Duodenal mucosa (tissue), 2 donors: ENCODE measurements at regions not wholly inside any gene's neighbourhood (a gene's known extent, or its start where the extent isn't known, plus 50 kb on each side); places are given as distances from the start of the nearest gene placed in this dataset.
"Not testable (repeated sequence)": the region's sequence is repeated elsewhere in the genome, so short reads cannot be mapped to it uniquely, and the experiment has no call there.

Source experiments
- H3K27ac ChIP-seq: one replicate; pipeline ENCODE4 v1.7.0; 2013; ENCODE audit warnings: low read depth, low read length
- H3K27me3 ChIP-seq, 2 donors: one replicate each; pipeline ENCODE4 v1.7.0; 2013; ENCODE audit warnings: low read length in 2 of 2, control low read depth in 1 of 2; ENCODE audit not compliant: insufficient read depth in 2 of 2, control insufficient read depth in 1 of 2
- H3K36me3 ChIP-seq, 2 donors: one replicate each; pipeline ENCODE4 v1.7.0; 2013; ENCODE audit warnings: low read length in 2 of 2, control low read depth in 1 of 2; ENCODE audit not compliant: insufficient read depth in 2 of 2, control insufficient read depth in 1 of 2
- H3K4me1 ChIP-seq, 2 donors: one replicate each; pipeline ENCODE4 v1.7.0; 2013; ENCODE audit warnings: low read length in 2 of 2, control low read depth in 1 of 2; ENCODE audit not compliant: insufficient read depth in 2 of 2, control insufficient read depth in 1 of 2
- H3K4me3 ChIP-seq, 2 donors: one replicate each; pipeline ENCODE4 v1.7.0; 2013; ENCODE audit warnings: low read length in 2 of 2, low read depth in 1 of 2
- H3K9ac ChIP-seq, 2 donors: one replicate each; pipeline ENCODE4 v1.7.0; 2013; ENCODE audit warnings: low read length in 2 of 2, low read depth in 1 of 2
- H3K9me3 ChIP-seq, 2 donors: one replicate each; pipeline ENCODE4 v1.7.0; 2013; ENCODE audit warnings: low read length in 2 of 2, control low read depth in 1 of 2; ENCODE audit not compliant: control insufficient read depth in 1 of 2

- no peaks in the 10 kb centered on the region for H3K36me3 ChIP-seq
- no peak overlapping the region for H3K4me3 ChIP-seq
- no peak overlapping the region for H3K9ac ChIP-seq
Measured at GRCh38 chr6:67030861-67031260, 1323.8 kb upstream of the EYS start.

GRCh38 chr6:67016921-67017460, 1310.0 kb upstream of the EYS start:
- Histone ChIP-seq H3K9ac (no peak overlapping the region), H3K4me1 (no peaks in the 10 kb centered on the region), H3K27me3 (no peaks in the 10 kb centered on the region), H3K4me3 (no peak overlapping the region), H3K9me3 (peaks cover 4 to 7% of the 10 kb centered on the region in 2 donors), H3K36me3 (no peaks in the 10 kb centered on the region), H3K27ac (no peak overlapping the region)

More at GRCh38 chr6:67030861-67031260, 1323.8 kb upstream of the EYS start:
- H3K4me1 ChIP-seq, result no peaks in the 10 kb centered on the region
- no peak overlapping the region for H3K27ac ChIP-seq
- H3K9me3 ChIP-seq, result peaks cover 9% of the 10 kb centered on the region in 2 donors
- no peaks in the 10 kb centered on the region for H3K27me3 ChIP-seq

GRCh38 chr6:67011441-67011840, 1304.4 kb upstream of the EYS start:
- Histone ChIP-seq H3K9me3 (peaks cover 2 to 4% of the 10 kb centered on the region in 2 donors), H3K4me1 (no peaks in the 10 kb centered on the region), H3K36me3 (no peaks in the 10 kb centered on the region), H3K27me3 (no peaks in the 10 kb centered on the region), H3K27ac (no peak overlapping the region), H3K4me3 (no peak overlapping the region), H3K9ac (no peak overlapping the region)

GRCh38 chr6:67009818-67010217, 1302.8 kb upstream of the EYS start:
- H3K4me3 ChIP-seq, result no peak overlapping the region
- no peaks in the 10 kb centered on the region for H3K27me3 ChIP-seq
- H3K9ac ChIP-seq, result no peak overlapping the region
- H3K9me3 ChIP-seq, result peaks cover 0 to 2% of the 10 kb centered on the region in 2 donors
- H3K27ac ChIP-seq, result no peak overlapping the region
- H3K36me3 ChIP-seq, result no peaks in the 10 kb centered on the region
- H3K4me1 ChIP-seq, result no peaks in the 10 kb centered on the region

GRCh38 chr6:67003844-67004243, 1296.8 kb upstream of the EYS start:
- H3K9me3 ChIP-seq, result no peaks in the 10 kb centered on the region
- no peaks in the 10 kb centered on the region for H3K4me1 ChIP-seq
- H3K4me3 ChIP-seq, result no peak overlapping the region
- H3K36me3 ChIP-seq, result no peaks in the 10 kb centered on the region
- no peak overlapping the region for H3K9ac ChIP-seq
- no peak overlapping the region for H3K27ac ChIP-seq
- no peaks in the 10 kb centered on the region for H3K27me3 ChIP-seq

- Histone ChIP-seq H3K27ac (no peak overlapping the region), H3K9ac (no peak overlapping the region), H3K27me3 (no peaks in the 10 kb centered on the region), H3K4me1 (no peaks in the 10 kb centered on the region), H3K9me3 (peaks cover 5 to 6% of the 10 kb centered on the region in 2 donors), H3K4me3 (no peak overlapping the region), H3K36me3 (no peaks in the 10 kb centered on the region)
Measured at GRCh38 chr6:67000121-67000520, 1293.1 kb upstream of the EYS start.

- H3K36me3 ChIP-seq, H3K9ac ChIP-seq, H3K27ac ChIP-seq, H3K4me3 ChIP-seq, H3K9me3 ChIP-seq, H3K27me3 ChIP-seq, H3K4me1 ChIP-seq: not testable (repeated sequence)
Measured at GRCh38 chr6:66997579-66997978, 1290.6 kb upstream of the EYS start.

- Histone ChIP-seq H3K9me3 (peaks cover 7 to 20% of the 10 kb centered on the region in 2 donors), H3K36me3 (no peaks in the 10 kb centered on the region), H3K27me3 (no peaks in the 10 kb centered on the region), H3K9ac (no peak overlapping the region), H3K4me1 (no peaks in the 10 kb centered on the region), H3K4me3 (no peak overlapping the region), H3K27ac (no peak overlapping the region)
Measured at GRCh38 chr6:66995669-66996068, 1288.6 kb upstream of the EYS start.

- H3K36me3 ChIP-seq, H3K9ac ChIP-seq, H3K27ac ChIP-seq, H3K27me3 ChIP-seq, H3K4me1 ChIP-seq, H3K4me3 ChIP-seq: not testable (repeated sequence)
- peaks cover 7 to 23% of the 10 kb centered on the region in 2 donors for H3K9me3 ChIP-seq
Measured at GRCh38 chr6:66993708-66994107, 1286.7 kb upstream of the EYS start.

GRCh38 chr6:66993272-66993671, 1286.2 kb upstream of the EYS start:
- Histone ChIP-seq H3K9me3 (peaks cover 7 to 27% of the 10 kb centered on the region in 2 donors), H3K27ac (no peak overlapping the region), H3K9ac (no peak overlapping the region), H3K27me3 (no peaks in the 10 kb centered on the region), H3K36me3 (no peaks in the 10 kb centered on the region), H3K4me3 (no peak overlapping the region), H3K4me1 (no peaks in the 10 kb centered on the region)

GRCh38 chr6:66992660-66993059, 1285.6 kb upstream of the EYS start:
- Histone ChIP-seq H3K27ac (no peak overlapping the region), H3K4me1 (no peaks in the 10 kb centered on the region), H3K27me3 (no peaks in the 10 kb centered on the region), H3K36me3 (no peaks in the 10 kb centered on the region), H3K9me3 (peaks cover 8 to 24% of the 10 kb centered on the region in 2 donors), H3K4me3 (no peak overlapping the region), H3K9ac (no peak overlapping the region)
